Coronary artery (tissue), 2 donors: ENCODE measurements at regions not wholly inside any gene's neighbourhood (a gene's known extent, or its start where the extent isn't known, plus 50 kb on each side); places are given as distances from the start of the nearest gene placed in this dataset.

Source experiments
- DNase-seq: peaks from one replicate; pipeline ENCODE4 v3.0.0-alpha.2; 2017; ENCODE audit warnings: low spot score
- H3K27ac ChIP-seq, 2 donors: fragments of 200-600 bp; sonication (generic); one replicate each; pipeline ENCODE4 v1.5.1; 2016 to 2019
- H3K4me3 ChIP-seq: fragments of 200-600 bp; sonication (generic); 2 replicates; pipeline ENCODE4 v1.5.1; 2016; ENCODE audit warnings: mild to moderate bottlenecking, moderate library complexity
- CTCF ChIP-seq: fragments of 200-600 bp; sonication (generic); IDR thresholded peaks from one replicate; pipeline ENCODE4 v1.5.1; 2019; ENCODE audit warnings: antibody characterized with exemption

- Histone ChIP-seq H3K4me3 (no peak overlapping the region), H3K27ac (no peak overlapping the region)
- DNase-seq: no peak
- no peak for TF ChIP-seq CTCF
These were observed 155.0 kb upstream of the HS3ST3A1 start for GRCh38 chr17:13756763-13757162.

- no peak for DNase-seq
- H3K27ac ChIP-seq: no peak overlapping the region
- no peak for TF ChIP-seq CTCF
- no peak overlapping the region for H3K4me3 ChIP-seq
These were observed 156.1 kb upstream of the HS3ST3A1 start for GRCh38 chr17:13757871-13758270.

- DNase-seq: no peak
- TF ChIP-seq CTCF: no peak
- Histone ChIP-seq H3K27ac (no peak overlapping the region), H3K4me3 (no peak overlapping the region)
These were observed 158.0 kb upstream of the HS3ST3A1 start for GRCh38 chr17:13759518-13760335.

GRCh38 chr17:13761038-13761603, 159.4 kb upstream of the HS3ST3A1 start:
- Histone ChIP-seq H3K27ac (no peak overlapping the region), H3K4me3 (no peak overlapping the region)
- no peak for TF ChIP-seq CTCF
- no peak for DNase-seq

GRCh38 chr17:13765701-13766100, 164.0 kb upstream of the HS3ST3A1 start:
- DNase-seq: no peak
- no peak for TF ChIP-seq CTCF
- H3K27ac ChIP-seq: no peak overlapping the region
- no peak overlapping the region for H3K4me3 ChIP-seq

GRCh38 chr17:13770702-13771101, 169.0 kb upstream of the HS3ST3A1 start:
- TF ChIP-seq CTCF: no peak
- Histone ChIP-seq H3K27ac (no peak overlapping the region), H3K4me3 (no peak overlapping the region)
- no peak for DNase-seq

- TF ChIP-seq CTCF: no peak
- no peak for DNase-seq
- H3K27ac ChIP-seq: no peak overlapping the region
These were observed 173.7 kb upstream of the HS3ST3A1 start for GRCh38 chr17:13775450-13775849.

More at GRCh38 chr17:13775450-13775849, 173.7 kb upstream of the HS3ST3A1 start:
- no peak overlapping the region for H3K4me3 ChIP-seq
